H9 (cell line): ENCODE measurements at regions not wholly inside any gene's neighbourhood (a gene's known extent, or its start where the extent isn't known, plus 50 kb on each side); places are given as distances from the start of the nearest gene placed in this dataset.

Source experiments
- DNase-seq: peaks from one replicate; pipeline ENCODE4 v3.0.0-alpha.2; 2017
- H2AFZ ChIP-seq: one replicate; pipeline ENCODE4 v1.6.1; 2013; ENCODE audit warnings: mild to moderate bottlenecking, low read length, control low read depth, moderate library complexity
- H2AK5ac ChIP-seq: 2 replicates; pipeline ENCODE4 v1.6.1; 2013; ENCODE audit warnings: low read length, control low read depth, mixed read lengths; ENCODE audit not compliant: insufficient read length
- H2BK120ac ChIP-seq: one replicate; pipeline ENCODE4 v1.6.1; 2013; ENCODE audit warnings: low read depth, mild to moderate bottlenecking, low read length, control low read depth, inconsistent platforms; ENCODE audit not compliant: poor library complexity, severe bottlenecking
- H2BK12ac ChIP-seq: 2 replicates; pipeline ENCODE4 v1.6.1; 2013; ENCODE audit warnings: low read length, control low read depth, mixed read lengths, low read depth; ENCODE audit not compliant: insufficient read length
- H2BK15ac ChIP-seq: 2 replicates; pipeline ENCODE4 v1.6.1; 2013; ENCODE audit warnings: low read depth, low read length, control low read depth
- H2BK20ac ChIP-seq: one replicate; pipeline ENCODE4 v1.6.1; 2013; ENCODE audit warnings: low read depth, mild to moderate bottlenecking, low read length, control low read depth, inconsistent platforms; ENCODE audit not compliant: poor library complexity, severe bottlenecking
- H2BK5ac ChIP-seq: 2 replicates; pipeline ENCODE4 v1.6.1; 2013; ENCODE audit warnings: low read length, control low read depth, mixed read lengths; ENCODE audit not compliant: insufficient read length
- H3K14ac ChIP-seq: 2 replicates; pipeline ENCODE4 v1.6.1; 2013; ENCODE audit warnings: low read length, control low read depth; ENCODE audit not compliant: insufficient read depth
- H3K18ac ChIP-seq: 2 replicates; pipeline ENCODE4 v1.6.1; 2013; ENCODE audit warnings: low read depth, mild to moderate bottlenecking, mixed read lengths, low read length, control low read depth; ENCODE audit not compliant: insufficient read length
- H3K23ac ChIP-seq: 2 replicates; pipeline ENCODE4 v1.6.1; 2013; ENCODE audit warnings: low read length, control low read depth, mixed read lengths, low read depth; ENCODE audit not compliant: insufficient read length
- H3K23me2 ChIP-seq: 2 replicates; pipeline ENCODE4 v1.6.1; 2013; ENCODE audit warnings: low read depth, mild to moderate bottlenecking, mixed read lengths, low read length, control low read depth; ENCODE audit not compliant: insufficient read length, poor library complexity, severe bottlenecking
- H3K27ac ChIP-seq: 2 replicates; pipeline ENCODE4 v1.5.1; 2013; ENCODE audit warnings: low read length, control low read depth, mixed read lengths, low read depth; ENCODE audit not compliant: insufficient read length
- H3K27me3 ChIP-seq: 2 replicates; pipeline ENCODE4 v1.6.1; 2013; ENCODE audit warnings: low read length, control low read depth, inconsistent platforms; ENCODE audit not compliant: insufficient read depth
- H3K4ac ChIP-seq: 2 replicates; pipeline ENCODE4 v1.6.1; 2013; ENCODE audit warnings: low read depth, mild to moderate bottlenecking, control low read depth, inconsistent platforms, low read length, moderate library complexity
- H3K4me1 ChIP-seq: 2 replicates; pipeline ENCODE4 v1.6.1; 2013; ENCODE audit warnings: low read length, control low read depth, inconsistent platforms; ENCODE audit not compliant: insufficient read depth
- H3K4me2 ChIP-seq: 2 replicates; pipeline ENCODE4 v1.6.1; 2013; ENCODE audit warnings: low read length, control low read depth, mixed read lengths; ENCODE audit not compliant: insufficient read length, insufficient read depth
- H3K56ac ChIP-seq: 2 replicates; pipeline ENCODE4 v1.6.1; 2013; ENCODE audit warnings: low read depth, mild to moderate bottlenecking, mixed read lengths, low read length, control low read depth; ENCODE audit not compliant: insufficient read length
- H3K79me1 ChIP-seq: 2 replicates; pipeline ENCODE4 v1.6.1; 2013; ENCODE audit warnings: low read depth, mild to moderate bottlenecking, moderate library complexity, low read length, control low read depth, inconsistent platforms; ENCODE audit not compliant: insufficient read depth, poor library complexity, severe bottlenecking
- H3K79me2 ChIP-seq: 2 replicates; pipeline ENCODE4 v1.6.1; 2013; ENCODE audit warnings: low read length, control low read depth, inconsistent platforms; ENCODE audit not compliant: insufficient read depth
- H3K9ac ChIP-seq: 2 replicates; pipeline ENCODE4 v1.6.1; 2013; ENCODE audit warnings: low read length, control low read depth, mixed read lengths; ENCODE audit not compliant: insufficient read length; ENCODE audit errors: extremely low read depth
- H3K9me3 ChIP-seq: one replicate; pipeline ENCODE4 v1.6.1; 2013; ENCODE audit warnings: low read depth, low read length, inconsistent platforms; ENCODE audit not compliant: control insufficient read depth
- H3T11ph ChIP-seq: one replicate; pipeline ENCODE4 v1.6.1; 2013; ENCODE audit warnings: mild to moderate bottlenecking, low read length, control low read depth, inconsistent platforms
- H4K20me1 ChIP-seq: one replicate; pipeline ENCODE4 v1.6.1; 2013; ENCODE audit not compliant: control insufficient read depth, insufficient read length, insufficient read depth
- H4K5ac ChIP-seq: 2 replicates; pipeline ENCODE4 v1.6.1; 2013; ENCODE audit warnings: low read depth, mild to moderate bottlenecking, mixed read lengths, low read length, control low read depth; ENCODE audit not compliant: insufficient read length
- H4K8ac ChIP-seq: replicated peaks from 2 replicates; pipeline ENCODE4 v1.6.1; 2013; ENCODE audit warnings: low read length, control low read depth, mixed read lengths, low read depth; ENCODE audit not compliant: insufficient read length
- H4K91ac ChIP-seq: 2 replicates; pipeline ENCODE4 v1.6.1; 2013; ENCODE audit warnings: low read depth, mild to moderate bottlenecking, moderate library complexity, mixed read lengths, low read length, control low read depth; ENCODE audit not compliant: insufficient read length
- H3K27ac Mint-ChIP-seq, 3 experiments: 2 replicates in 2 of 3; 3 replicates in 1 of 3; pipeline ENCODE4 v1.8.0; 2020 to 2021; ENCODE audit warnings: mixed read lengths in 3 of 3, mild to moderate bottlenecking in 1 of 3, moderate library complexity in 1 of 3
- H3K27me3 Mint-ChIP-seq: 2 replicates; pipeline ENCODE4 v1.8.0; 2021; ENCODE audit warnings: low read depth, mild to moderate bottlenecking, moderate library complexity, mixed read lengths
- H3K36me3 Mint-ChIP-seq, 3 experiments: 2 replicates in 2 of 3; 3 replicates in 1 of 3; pipeline ENCODE4 v1.8.0; 2020 to 2021; ENCODE audit warnings: low read depth in 3 of 3, mixed read lengths in 3 of 3; ENCODE audit not compliant: insufficient read depth in 1 of 3
- H3K4me1 Mint-ChIP-seq, 2 experiments: 2 replicates each; pipeline ENCODE4 v1.8.0; 2020; ENCODE audit warnings: mixed read lengths in 2 of 2
- H3K4me3 Mint-ChIP-seq, 2 experiments: 2 replicates in 1 of 2; 3 replicates in 1 of 2; pipeline ENCODE4 v1.8.0; 2020 to 2021; ENCODE audit warnings: mild to moderate bottlenecking in 2 of 2, mixed read lengths in 2 of 2, moderate library complexity in 1 of 2
- H3K9me3 Mint-ChIP-seq, 2 experiments: 2 replicates in 1 of 2; 3 replicates in 1 of 2; pipeline ENCODE4 v1.8.0; 2020; ENCODE audit warnings: mild to moderate bottlenecking in 2 of 2, mixed read lengths in 2 of 2, moderate library complexity in 1 of 2
- CTCF ChIP-seq: fragments of 200-600 bp; sonication (generic); conservative IDR thresholded peaks from 3 replicates; pipeline ENCODE4 v1.8.0; 2021; ENCODE audit warnings: antibody characterized with exemption, mild to moderate bottlenecking
- whole genome bisulfite sequencing: extraction: QIAGEN DNeasy Blood & Tissue Kit; methylation state at CpG from one replicate; pipeline ENCODE4 v1.1.7; 2013; ENCODE audit warnings: missing lambda C conversion rate, low lambda C conversion rate, mixed read lengths; ENCODE audit not compliant: insufficient read length; ENCODE audit errors: extremely low coverage; 5-methylcytosine and 5-hydroxymethylcytosine counted together

- no peaks in the 10 kb centered on the region for H3K27me3 ChIP-seq
- H4K5ac ChIP-seq, result no peak overlapping the region
- no peak overlapping the region for H3K56ac ChIP-seq
- no CpG with 5 or more reads among the region's 1 CpG for WGBS
- no peak overlapping the region for H2BK12ac ChIP-seq
- H3K18ac ChIP-seq, result no peak overlapping the region
- H3K9me3 Mint-ChIP-seq, result peaks cover 6 to 7% of the 10 kb centered on the region in 2 experiments; a peak in 4 of 5 replicates
- no peak overlapping the region for H3K4me3 Mint-ChIP-seq
- H3K36me3 Mint-ChIP-seq, result peaks cover 12 to 16% (median 15%) of the 10 kb centered on the region in 3 experiments; a peak in 6 of 7 replicates
- H3K4ac ChIP-seq, result no peak overlapping the region
- H4K20me1 ChIP-seq, result no peaks in the 10 kb centered on the region
- H4K8ac ChIP-seq, result no peak overlapping the region
- no peak overlapping the region for H3K9ac ChIP-seq
- no peak overlapping the region for H4K91ac ChIP-seq
- no peaks in the 10 kb centered on the region for H3K79me1 ChIP-seq
- TF ChIP-seq CTCF, result no peak
- DNase-seq, result no peak
- H3K4me2 ChIP-seq, result no peak overlapping the region
- no peak overlapping the region for H3K14ac ChIP-seq
- H2BK20ac ChIP-seq, result no peak overlapping the region
- H2BK5ac ChIP-seq, result no peak overlapping the region
- no peak overlapping the region for H2AFZ ChIP-seq
- H2BK15ac ChIP-seq, result no peak overlapping the region
- no peaks in the 10 kb centered on the region for H3K79me2 ChIP-seq
- H3K23ac ChIP-seq, result no peak overlapping the region
- no peaks in the 10 kb centered on the region for H3K27me3 Mint-ChIP-seq
- no peak overlapping the region for H3T11ph ChIP-seq
- H3K27ac ChIP-seq, result no peak overlapping the region
- H3K27ac Mint-ChIP-seq, result no peak overlapping the region
- no peak overlapping the region for H2AK5ac ChIP-seq
- no peak overlapping the region for H2BK120ac ChIP-seq
- H3K23me2 ChIP-seq, result no peaks in the 10 kb centered on the region
- H3K9me3 ChIP-seq, result no peaks in the 10 kb centered on the region
- no peaks in the 10 kb centered on the region for H3K4me1 ChIP-seq
- no peaks in the 10 kb centered on the region for H3K4me1 Mint-ChIP-seq
Measured at GRCh38 chr10:16310440-16310839, 126.4 kb upstream of the PTER start.
